ENCODE measurements at regions not wholly inside any gene's neighbourhood (a gene's known extent, or its start where the extent isn't known, plus 50 kb on each side); places are given as distances from the start of the nearest gene placed in this dataset.

DNA sequence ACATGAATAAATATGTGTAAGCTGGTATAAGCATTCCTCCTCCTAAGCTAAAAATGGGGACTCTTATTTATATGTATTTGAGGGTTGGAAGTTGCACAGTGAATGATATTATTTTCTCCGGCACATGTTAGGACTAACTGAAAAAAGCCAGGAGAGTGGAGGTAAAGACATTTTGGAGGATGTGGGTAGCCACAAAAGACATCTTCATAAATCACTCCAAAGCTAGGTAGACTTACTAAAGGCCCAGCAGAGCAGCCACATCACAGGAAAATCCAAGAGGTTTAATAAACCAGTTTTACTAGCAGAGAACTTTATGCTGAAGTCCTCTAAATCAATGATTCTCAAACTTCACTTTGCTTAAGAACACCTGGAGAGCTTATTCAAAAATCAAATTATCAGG is 424.7 kb downstream of the KCTD12 start:
- TF ChIP-seq, protein P1, sequence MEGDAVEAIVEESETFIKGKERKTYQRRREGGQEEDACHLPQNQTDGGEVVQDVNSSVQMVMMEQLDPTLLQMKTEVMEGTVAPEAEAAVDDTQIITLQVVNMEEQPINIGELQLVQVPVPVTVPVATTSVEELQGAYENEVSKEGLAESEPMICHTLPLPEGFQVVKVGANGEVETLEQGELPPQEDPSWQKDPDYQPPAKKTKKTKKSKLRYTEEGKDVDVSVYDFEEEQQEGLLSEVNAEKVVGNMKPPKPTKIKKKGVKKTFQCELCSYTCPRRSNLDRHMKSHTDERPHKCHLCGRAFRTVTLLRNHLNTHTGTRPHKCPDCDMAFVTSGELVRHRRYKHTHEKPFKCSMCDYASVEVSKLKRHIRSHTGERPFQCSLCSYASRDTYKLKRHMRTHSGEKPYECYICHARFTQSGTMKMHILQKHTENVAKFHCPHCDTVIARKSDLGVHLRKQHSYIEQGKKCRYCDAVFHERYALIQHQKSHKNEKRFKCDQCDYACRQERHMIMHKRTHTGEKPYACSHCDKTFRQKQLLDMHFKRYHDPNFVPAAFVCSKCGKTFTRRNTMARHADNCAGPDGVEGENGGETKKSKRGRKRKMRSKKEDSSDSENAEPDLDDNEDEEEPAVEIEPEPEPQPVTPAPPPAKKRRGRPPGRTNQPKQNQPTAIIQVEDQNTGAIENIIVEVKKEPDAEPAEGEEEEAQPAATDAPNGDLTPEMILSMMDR (IDR thresholded peaks at IDR 0.05) = no peak
- TF ChIP-seq POLR2A (IDR thresholded peaks at IDR 0.05) = no peak

Data from Peyer's patch (tissue), 4 donors.